NCI-H2171 (cell line): ENCODE measurements at regions not wholly inside any gene's neighbourhood (a gene's known extent, or its start where the extent isn't known, plus 50 kb on each side); places are given as distances from the start of the nearest gene placed in this dataset.
A peak's percentile ranks its signal among the peaks of the same experiment; 100 is the strongest.

Source experiments
- DNase-seq: peaks from one replicate; lab custom pipeline; 2025; lab: John Stamatoyannopoulos, UW

DNA sequence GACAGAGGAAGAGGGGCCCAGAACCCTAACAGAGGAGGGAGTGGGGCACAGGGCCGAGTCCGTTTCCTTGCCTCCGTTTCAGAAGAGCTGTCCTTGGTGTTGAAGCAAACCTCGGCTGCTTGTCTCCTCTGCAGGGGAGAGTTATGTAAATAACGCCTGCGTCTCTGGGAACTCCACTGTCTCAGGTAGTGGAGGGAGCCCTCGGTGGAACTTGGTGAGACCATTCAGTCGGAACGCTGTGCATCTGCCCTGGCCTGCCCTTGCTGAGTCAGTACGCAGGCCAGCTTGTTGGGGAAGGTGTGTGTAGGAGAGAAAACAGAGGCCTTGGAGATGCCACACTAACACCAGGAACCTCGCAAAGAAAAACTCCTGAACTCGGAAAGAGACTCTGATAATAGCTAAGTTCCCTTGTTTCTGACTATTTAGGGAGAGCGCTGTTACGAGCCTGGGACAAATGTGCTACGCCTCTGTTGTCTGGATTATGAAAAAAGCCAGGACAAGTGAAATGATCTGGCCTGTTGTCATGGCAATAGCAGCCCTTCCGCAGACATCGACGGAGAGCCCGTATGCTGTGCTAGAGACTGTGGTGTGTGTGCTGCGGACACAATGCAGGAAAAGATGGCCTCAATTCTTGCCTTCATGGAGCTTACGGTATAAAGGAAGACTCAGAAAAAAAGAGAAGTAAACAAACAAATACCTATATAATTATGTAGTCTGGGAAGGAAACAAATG, 94.6 kb upstream of the AKT3 start:
- peak; percentile 31 for DNase-seq

DNA sequence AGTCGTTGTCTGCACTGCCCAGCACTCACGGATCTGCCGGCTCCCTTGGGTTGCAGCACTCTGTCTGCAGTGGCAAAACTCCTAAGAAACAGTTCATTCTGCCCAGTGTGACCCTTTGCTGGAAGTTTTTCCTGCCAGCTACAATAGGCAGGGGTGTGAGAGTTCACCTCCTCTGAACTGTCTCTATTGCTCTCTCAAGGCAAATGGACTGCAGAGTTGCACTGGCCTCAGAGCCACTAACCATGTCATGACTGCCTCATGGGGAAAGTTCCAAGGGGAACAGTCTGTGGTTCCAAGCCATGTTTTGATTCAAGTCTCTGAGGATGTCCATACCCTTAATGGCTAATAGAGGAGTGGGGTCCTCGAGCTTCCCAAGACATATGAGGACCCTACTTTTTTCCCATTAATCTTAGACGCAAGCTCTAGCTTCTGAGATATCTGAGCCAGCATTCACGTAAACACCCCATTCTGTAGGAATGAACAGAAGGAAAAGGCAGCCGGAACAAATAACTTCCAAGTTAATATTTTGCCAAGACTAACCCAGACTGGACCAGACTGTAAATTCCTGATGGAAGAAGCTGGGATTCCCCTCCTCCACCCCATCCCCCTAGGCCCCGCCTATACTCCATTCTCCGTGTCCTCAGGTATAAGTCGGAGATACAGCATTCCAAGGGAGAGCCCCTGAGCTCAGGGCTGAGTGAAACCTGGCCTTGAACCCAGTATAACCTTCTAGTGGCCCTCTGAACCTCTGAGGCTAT, 93.8 kb upstream of the AKT3 start:
- DNase-seq: no peak

DNA sequence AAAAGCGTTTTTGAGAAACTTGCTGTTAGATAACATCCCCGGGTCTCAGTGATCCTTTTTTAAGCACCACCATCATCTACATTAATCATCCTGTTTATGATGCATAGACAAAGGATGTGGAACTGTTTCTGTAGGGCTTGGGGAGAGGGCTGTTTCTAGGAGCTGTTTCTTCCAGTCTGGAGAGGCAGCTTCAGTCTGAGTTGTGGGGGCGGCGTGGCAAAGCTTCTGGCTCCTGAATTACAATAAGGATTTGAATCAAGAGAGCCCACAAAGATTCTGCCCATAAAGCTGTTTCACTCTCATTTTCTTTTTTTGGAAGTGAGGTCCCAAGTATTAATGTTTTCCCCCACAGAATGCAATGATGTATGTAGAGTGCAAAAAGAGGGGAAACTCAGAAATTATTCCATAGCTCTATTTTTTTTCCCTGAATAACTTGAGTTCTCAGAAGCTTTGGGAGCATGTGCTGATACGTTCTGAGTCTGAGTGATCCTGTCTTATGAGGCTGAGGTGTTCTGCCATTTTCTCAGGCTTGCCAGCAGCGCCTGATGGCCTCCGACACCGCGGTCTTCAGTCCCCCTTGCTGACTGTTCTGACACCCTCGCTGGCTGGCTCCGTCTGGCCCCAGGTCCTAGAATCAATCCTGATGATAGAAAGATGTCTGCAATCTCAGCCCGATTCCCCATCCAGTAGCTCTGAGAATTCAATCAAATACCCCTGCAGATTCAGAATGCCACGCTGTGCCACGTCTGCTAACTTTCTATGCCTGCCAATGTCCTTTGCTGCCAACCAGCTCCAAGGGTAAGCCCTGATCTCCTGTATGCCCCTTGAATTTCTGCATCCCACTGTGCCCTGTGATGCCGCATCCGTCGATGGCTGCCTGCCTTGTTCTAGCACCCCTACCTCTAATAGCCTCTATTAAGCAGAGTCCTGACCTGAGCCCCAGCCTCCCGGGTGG, 92.4 kb upstream of the AKT3 start:
- DNase-seq: no peak

DNA sequence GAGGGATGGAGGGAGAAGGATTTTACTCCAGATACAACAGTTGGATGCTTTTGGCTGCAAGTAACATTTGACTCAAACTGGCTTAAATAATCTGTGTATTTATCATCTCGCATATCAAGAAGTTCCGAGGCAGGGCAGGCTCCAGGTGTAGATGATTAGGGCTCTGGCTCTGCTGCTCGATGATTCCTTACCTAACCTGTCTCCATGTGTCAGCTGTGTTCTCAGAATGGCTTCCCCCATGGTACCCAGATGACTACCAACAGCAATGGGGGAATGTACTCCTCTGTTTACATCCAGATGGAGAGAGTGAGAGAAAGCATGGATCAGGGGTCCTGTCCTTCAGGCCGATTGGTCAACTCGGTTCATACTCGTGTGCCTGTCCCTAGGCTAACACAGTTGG, 90.4 kb upstream of the AKT3 start:
- DNase-seq: no peak

DNA sequence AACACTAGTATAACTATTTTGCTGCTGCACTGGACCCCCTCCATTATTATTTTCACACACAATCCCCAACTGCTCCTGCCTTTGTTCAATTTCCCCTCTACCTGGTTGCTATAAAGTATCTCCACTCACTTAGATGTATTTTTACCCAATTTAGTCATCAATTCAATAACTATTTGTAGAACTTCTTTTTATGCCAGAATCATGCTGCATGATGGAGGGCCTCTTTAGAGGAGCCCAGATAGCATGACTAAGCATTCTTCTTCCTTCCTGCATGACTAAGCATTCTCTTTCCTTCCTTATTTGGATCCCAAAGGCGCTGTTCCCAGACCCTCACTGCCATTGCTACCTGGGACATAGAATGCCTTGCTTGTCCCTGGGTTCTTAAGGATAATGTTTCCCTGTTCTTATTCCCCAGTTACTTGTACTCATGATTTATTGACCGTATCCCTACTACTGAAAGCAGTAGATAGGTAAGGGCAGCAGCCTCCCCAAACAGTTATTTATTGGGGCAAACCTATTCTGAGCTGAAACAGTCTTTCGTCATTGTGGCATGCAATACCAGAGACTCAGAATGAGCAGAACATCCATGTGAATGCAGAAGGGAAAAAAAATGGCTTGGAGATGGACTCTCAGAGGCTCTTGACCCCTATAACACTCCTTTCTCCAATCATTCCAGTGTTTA, 89.3 kb upstream of the AKT3 start:
- DNase-seq: no peak

DNA sequence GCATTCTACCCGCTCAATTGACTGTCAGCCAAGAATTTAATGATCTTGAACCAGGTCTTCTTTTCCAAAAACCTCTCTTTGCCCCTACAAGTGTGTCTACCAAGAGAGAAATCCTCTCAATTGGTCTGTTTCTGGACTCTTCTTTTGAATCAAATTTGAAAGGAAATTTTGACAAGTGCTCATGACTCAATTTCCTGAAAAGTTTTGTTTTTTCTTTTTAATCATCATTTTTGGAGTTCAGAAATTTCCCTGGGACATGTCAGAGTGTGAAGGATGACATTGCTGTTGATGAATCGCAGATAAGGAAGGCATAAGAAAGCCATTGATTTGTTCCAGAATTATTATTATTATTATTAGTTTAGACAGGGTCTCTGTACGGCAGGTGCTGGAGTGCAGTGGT, 88.2 kb upstream of the AKT3 start:
- no peak for DNase-seq

DNA sequence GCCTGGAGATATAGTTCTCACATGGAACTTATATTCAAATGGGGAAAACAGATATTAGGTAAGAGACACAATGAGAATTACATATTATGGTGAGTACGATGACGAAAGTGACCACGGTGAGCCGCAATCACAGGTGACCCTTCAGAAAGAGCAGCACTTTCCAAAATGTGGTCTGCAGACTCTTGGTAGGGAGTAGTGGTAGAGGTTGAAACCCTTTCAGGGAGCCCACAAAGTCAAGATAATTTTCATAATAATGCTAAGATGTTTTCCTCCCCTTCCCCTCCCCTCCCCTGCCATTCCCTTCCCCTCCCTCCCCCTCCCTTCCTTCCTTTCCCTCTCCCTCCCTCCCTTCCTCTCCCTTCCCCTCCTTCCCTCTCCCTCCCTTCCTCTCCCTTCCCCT, 83.5 kb upstream of the AKT3 start:
- DNase-seq: no peak

DNA sequence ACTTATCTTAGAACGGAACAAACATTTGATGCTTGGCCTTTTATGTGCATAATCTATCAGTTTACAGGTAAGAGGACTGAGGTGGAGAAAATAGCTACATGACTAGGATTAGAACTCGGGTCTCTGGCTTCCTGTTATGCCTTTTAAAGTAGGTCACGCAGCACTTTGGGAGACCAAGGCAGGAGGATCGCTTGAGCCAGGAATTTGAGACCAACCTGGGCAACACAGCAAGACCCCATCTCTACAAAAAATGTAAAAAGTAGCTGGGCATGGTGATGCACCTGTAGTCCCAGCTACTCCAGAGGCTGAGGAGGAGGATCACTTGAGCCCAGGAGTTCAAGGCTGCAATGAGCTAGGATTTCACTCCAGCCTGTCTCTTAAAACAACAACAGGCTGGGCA, 81.9 kb upstream of the AKT3 start:
- DNase-seq: no peak

DNA sequence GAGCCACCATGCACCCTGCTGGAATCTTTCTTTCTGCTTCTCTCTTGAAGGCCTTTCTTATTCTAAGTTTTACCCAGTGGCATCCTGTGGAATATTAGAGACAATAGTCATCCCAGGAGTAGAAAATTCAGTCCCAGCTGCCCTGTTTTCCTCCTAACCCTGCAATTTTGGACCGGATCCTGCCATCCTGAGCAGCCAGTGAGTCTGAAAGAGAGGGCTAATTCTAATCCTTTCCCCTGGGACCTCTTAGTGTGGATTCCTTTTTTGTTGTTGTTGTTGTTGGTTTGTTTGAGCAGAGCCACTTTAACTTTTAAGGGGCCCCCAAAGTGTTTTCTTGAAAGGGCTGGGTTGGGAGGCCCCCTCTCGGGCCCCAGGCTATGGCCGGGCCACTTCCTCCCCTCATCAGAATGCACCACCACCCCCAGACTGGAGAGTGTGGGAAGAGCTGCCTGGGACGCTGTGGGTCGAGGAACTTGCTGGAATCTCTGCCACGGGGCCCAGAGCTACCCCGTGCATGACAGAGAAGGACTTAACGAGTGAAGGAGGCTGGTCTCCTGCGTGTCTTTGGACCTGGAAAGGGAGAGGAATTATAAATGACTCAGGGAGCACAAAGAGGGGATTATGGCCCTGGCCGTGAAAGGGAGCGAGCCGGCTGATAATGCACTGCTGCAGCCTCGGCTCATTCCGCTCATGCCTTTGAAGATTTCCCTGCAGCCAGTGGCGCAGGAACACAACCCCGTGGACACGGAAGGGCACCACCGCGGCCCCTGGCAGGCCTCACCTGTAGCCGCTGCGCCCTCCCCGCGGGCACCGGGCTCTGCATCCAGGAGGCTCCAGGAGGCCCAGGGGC, 81.0 kb upstream of the AKT3 start:
- DNase-seq: no peak

DNA sequence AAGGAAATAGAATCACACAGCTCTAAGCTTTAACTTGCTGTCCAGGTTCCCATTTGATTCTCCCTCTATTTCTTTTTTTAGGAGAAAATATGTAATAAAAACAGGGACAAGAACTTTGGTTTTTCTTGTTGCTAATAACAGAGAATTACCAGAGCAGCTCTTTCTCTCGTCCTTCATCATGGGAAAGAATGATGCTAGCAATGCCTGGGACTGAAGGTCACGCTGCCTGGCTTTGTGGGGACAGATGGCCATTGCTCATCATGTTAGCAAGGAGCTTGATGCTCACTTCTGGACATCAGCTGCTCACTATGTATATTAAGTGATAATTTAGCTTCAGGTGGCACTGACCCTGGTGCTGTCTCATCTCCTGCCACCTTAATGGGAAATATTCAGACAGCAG, 77.3 kb upstream of the AKT3 start:
- no peak for DNase-seq

DNA sequence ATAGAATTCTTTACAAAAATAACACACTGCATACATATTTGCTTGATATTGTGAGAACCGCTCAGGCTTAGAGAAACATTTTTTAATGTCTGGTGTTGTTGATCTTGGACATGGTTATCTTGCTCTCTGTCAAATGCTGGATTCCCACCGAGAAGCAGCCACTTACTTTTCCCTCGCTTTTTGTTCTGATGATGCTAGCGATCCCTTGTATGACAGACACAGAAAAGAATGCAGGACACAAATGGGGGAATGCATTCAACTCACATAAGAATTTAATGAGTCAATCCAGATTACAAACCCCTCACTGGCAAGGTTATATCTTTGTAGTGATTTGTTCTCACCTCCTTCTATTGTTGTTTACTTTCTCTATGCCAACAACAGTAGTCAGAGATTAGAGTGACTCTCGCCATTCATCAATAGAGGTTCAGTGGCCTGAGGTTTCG, 76.8 kb upstream of the AKT3 start:
- no peak for DNase-seq

DNA sequence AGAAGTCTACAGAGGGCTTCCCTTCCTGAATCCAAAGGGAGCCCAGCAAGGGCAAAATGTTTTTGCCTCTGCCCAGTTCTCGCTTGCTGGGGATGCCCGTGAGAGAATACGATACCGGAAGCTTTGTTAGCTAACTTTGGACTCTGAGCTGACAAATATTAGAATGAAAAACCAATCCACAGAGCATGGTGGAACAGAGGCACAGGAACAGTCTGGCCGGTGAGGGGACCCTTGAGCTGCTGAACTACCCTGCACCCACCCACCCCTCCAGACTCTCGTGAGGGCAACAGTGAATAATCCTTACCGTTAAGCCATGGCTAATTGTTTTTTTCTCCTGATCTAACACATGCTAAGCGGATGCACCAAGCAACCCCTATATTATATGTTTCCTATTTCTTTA, 76.3 kb upstream of the AKT3 start:
- no peak for DNase-seq

DNA sequence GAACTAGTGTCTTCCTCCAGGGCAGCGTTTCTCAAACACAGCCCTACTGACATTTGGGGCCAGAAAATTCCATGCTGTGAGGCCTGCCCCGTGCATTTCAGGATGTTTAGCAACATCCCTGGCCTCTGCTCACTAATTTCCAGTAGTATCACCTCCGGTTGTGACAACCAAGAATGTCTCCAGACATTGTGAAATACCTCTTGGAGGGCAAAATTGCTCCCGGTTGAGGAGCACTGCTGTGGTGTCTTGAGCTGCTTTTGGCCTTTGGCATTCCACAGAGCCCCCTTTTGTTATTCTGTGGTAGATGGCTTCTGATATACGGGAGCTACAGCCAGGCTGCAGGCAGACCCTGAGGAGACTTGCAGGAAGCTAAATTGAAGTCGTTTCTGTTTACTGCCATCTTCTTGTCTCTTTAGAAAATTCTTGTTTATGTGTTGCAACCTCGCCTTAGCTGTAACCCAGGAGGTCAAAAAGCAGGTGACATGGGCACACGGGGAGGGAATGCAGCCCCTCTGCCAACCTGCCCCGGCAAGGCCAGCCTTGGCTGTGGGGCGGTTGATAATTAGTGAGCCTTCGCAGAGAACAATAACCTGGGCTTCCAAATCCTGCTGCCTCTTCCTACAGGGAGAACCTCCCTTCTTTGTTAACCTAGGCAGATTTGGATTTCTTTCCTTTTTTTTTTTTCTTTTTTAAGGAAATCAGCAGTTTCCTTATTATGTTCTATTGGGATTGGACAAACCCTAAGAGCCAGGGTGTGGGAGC, 74.7 kb upstream of the AKT3 start:
- DNase-seq: no peak

DNA sequence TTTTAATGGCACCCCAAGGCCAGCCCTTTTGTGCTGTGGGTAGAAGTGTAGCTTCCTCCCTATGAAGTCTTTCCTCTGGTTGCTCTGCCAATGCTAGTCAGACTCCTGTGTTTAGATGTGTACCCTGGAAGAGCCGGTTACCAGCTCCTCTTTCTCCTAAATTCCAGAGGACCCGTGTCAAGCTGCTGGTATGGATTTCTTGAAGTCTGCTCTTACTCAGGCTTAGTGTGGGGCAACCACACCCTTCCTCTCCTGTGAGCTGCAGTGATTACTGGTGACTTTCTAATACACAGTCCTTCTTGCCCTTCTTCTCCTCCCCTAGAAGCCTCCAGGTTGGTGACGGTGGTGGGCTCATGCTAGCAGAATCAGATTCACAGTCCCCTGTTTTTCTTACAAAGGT, 74.1 kb upstream of the AKT3 start:
- no peak for DNase-seq

DNA sequence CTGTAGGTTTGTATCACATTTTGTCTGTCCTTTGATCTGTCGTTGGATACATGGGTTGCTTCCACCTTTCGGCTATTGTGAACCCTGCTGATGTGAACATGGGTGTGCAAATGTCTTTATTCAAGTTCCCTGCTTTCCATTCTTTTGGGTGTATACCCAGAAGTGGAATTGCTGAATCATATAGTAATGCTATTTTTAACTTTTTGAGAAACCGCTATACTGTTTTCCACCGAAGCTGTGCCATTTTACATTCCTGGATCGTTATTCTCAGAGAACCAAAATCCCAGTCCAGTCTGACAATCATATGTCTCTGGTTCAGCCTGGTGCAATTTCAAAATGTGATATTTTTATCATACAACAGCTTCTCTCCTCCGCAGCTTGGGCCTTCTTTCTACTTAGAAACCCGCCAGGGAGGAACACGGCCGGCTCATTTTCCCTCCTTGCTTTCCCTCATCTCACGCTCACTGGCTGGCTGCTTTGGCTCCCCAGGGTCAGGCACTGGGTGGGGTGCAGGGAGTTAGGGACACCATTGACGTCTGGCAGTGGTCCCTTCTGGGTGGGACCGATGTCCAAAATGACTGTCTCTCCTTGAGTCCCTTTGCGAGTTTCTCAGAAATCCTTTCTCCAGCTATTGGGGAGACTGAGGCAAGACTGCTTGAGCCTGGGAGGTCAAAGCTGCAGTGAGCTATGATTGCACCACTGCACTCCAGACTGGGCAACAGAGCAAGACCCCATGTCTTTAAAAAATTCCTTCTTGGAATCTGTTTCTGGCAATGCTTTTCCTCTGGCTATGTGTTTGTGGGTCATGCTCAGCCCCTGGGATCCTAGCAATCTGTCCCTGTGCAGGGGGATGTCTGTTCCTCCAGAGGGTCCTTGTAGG, 73.5 kb upstream of the AKT3 start:
- DNase-seq: no peak

DNA sequence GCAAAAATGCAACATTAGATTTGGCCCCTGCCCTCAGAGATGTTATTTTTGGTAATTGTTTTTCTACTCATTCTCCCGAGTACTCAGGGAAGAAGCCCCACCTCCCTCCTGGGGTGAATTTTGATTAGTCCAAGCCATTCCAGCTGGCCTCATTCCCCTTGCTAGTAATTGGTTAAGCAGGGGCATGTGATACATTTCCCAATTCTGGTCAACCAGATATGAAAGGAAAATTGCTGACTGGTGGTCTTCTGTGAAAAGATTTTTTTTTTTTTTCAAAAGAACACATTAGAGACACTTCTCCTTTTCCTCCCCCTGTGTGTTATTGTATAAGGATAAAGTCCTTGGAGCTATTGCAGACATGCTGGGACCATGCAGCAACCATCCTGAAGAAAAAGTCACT, 71.1 kb upstream of the AKT3 start:
- no peak for DNase-seq

DNA sequence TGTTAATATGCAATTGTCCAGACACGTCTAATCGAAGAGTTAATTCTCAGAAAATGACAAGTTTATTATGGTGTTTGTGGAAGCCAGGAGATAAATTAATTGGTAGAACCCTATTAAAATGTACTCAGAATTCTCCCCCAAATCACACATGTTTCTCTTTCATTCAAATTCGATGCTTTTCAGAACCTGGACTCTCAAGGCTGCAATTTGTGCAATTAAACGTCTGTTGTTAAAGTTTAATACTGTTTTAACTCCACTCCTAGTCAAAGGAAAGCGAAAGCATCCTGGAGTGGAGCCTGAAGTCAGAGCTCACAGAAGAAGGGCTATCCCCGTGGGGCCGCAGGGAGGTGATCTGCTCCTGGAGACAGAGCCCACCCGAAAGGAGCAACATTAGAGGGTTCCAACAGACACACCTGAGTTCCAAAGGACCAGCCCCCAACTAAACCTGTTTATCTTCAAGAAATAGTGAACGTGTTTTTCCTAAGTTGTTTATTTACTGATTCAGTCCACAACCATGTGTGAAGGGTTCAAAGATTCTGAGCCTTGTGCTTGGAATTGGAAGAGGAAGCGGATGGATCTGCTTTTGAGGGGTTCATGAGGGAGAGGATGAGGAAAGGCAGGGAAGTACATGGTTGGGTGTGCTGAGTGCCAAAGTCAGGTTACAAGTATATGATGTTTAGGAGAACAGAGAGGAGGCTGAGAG, 68.0 kb upstream of the AKT3 start:
- no peak for DNase-seq

DNA sequence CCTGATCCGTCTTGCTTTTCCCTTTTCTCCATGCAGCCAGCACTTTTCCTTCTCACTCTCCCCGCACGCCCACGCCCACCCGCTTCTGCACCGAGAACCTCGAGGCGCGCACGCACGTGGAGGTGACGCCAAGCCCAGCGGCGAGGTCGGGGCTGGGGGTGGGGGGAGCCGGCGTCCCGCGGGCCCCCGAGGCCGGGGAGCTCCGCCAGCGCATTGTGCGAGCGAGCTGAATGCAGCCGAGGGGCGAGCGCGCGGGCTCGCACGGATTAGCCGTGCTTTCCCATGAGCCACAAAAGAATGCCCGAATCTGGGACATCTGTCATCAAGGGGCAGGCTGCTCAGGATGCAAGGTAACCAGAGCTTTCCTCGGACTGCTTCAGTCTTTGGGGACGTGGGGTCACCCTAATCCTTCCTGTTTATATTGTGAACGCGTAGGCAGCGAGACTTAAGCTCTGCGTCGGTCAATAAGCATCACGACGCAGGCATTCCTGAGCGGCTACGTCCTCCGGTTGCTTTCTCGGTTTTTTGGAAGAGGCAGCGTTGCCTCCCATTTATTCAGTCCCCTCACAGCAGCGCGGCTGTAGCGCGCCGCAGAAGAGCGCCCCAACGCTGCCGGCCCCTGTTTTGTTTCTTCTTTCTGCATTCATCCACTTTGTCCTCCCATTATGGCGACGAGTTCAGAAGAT, 67.3 kb upstream of the AKT3 start:
- peak; percentile 38 for DNase-seq
